DND-41 (cell line): ENCODE measurements at regions not wholly inside any gene's neighbourhood (a gene's known extent, or its start where the extent isn't known, plus 50 kb on each side); places are given as distances from the start of the nearest gene placed in this dataset.

Experiments used
- ATAC-seq: fragments of 200-7000 bp; cut with Tn5 transposase; 3 replicates; pipeline ENCODE4 v1.9.1; 2021; ENCODE audit warnings: low read depth; ENCODE audit not compliant: insufficient read depth
- DNase-seq: peaks from one replicate; pipeline ENCODE4 v3.0.0-alpha.2; 2020
- H2AFZ ChIP-seq: 2 replicates; pipeline ENCODE4 v1.6.0; 2012; ENCODE audit warnings: low read depth, low read length
- H3K27ac ChIP-seq: 2 replicates; pipeline ENCODE4 v1.5.1; 2012; ENCODE audit warnings: low read length, inconsistent platforms
- H3K27me3 ChIP-seq: fragments of 200-600 bp; sonication (generic); 2 replicates; pipeline ENCODE4 v1.6.0; 2012; ENCODE audit warnings: low read length, mild to moderate bottlenecking, inconsistent platforms; ENCODE audit not compliant: insufficient read depth, poor library complexity
- H3K36me3 ChIP-seq: 2 replicates; pipeline ENCODE4 v1.5.1; 2012; ENCODE audit warnings: low read length, inconsistent platforms; ENCODE audit not compliant: insufficient read depth
- H3K4me1 ChIP-seq: 2 replicates; pipeline ENCODE4 v1.5.1; 2012; ENCODE audit warnings: mild to moderate bottlenecking, low read length; ENCODE audit not compliant: insufficient read depth
- H3K4me2 ChIP-seq: 2 replicates; pipeline ENCODE4 v1.6.0; 2012; ENCODE audit warnings: mild to moderate bottlenecking, moderate library complexity, low read length, inconsistent platforms; ENCODE audit not compliant: insufficient read depth
- H3K4me3 ChIP-seq, 2 experiments: fragments of 200-600 bp in 1 of 2; shearing (Covaris generic) in 1 of 2; 2 replicates each; pipeline ENCODE4 v1.5.1; 2012 to 2016; ENCODE audit warnings: inconsistent platforms in 2 of 2, low read length in 2 of 2, mild to moderate bottlenecking in 2 of 2, low read depth in 1 of 2, moderate library complexity in 1 of 2
- H3K79me2 ChIP-seq: 2 replicates; pipeline ENCODE4 v1.6.0; 2012; ENCODE audit warnings: low read length, inconsistent platforms; ENCODE audit not compliant: insufficient read depth
- H3K9ac ChIP-seq: 2 replicates; pipeline ENCODE4 v1.6.0; 2012; ENCODE audit warnings: low read depth, mild to moderate bottlenecking, inconsistent platforms, low read length, moderate library complexity
- H3K9me3 ChIP-seq: 2 replicates; pipeline ENCODE4 v1.5.1; 2012; ENCODE audit warnings: low read length, moderate library complexity, mild to moderate bottlenecking, inconsistent platforms; ENCODE audit not compliant: insufficient read depth, severe bottlenecking
- H4K20me1 ChIP-seq: 2 replicates; pipeline ENCODE4 v1.6.0; 2012; ENCODE audit warnings: low read length; ENCODE audit not compliant: insufficient read depth
- CTCF ChIP-seq: IDR thresholded peaks from 2 replicates; pipeline ENCODE4 v1.5.1; 2012; ENCODE audit warnings: borderline replicate concordance, low read length, moderate library complexity, mild to moderate bottlenecking; ENCODE audit not compliant: poor library complexity, severe bottlenecking; ENCODE audit errors: extremely low read depth
- EZH2 ChIP-seq: IDR thresholded peaks from 3 replicates; pipeline ENCODE4 v1.6.1; 2012; ENCODE audit warnings: borderline replicate concordance, low read depth, mild to moderate bottlenecking, moderate library complexity, low read length, inconsistent platforms; ENCODE audit not compliant: severe bottlenecking

DNA sequence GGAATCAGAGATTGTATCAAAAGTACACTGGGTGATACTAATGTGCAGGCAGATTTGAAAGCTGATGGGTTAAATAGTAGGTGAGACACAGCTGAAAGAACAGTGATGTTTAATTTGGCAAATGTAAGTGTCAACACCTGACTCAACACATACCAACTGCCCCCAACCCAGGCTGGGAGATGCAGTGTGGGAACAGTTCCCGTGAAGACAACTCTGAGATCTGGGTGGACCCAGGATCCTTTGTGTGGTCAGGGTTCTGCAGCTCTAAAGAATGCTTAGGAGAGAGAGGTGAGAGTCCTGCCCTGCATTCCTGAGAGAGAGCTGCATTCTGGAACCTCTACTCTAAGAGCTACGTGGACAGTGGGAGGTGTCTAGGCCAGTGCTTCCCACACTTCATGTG is 479.7 kb downstream of the RPS24 start:
- no peak for DNase-seq
- no peaks in the 10 kb centered on the region for H3K79me2 ChIP-seq
- no peak overlapping the region for H3K27ac ChIP-seq
- H3K4me1 ChIP-seq: no peaks in the 10 kb centered on the region
- ATAC-seq: no peak
- H3K4me2 ChIP-seq: no peak overlapping the region
- no peaks in the 10 kb centered on the region for H4K20me1 ChIP-seq
- no peaks in the 10 kb centered on the region for H3K9me3 ChIP-seq
- H3K4me3 ChIP-seq: no peak overlapping the region
- peaks cover 5% of the 10 kb centered on the region for H3K27me3 ChIP-seq
- TF ChIP-seq EZH2 (no peak), CTCF (no peak)
- no peak overlapping the region for H2AFZ ChIP-seq
- H3K9ac ChIP-seq: no peak overlapping the region
- H3K36me3 ChIP-seq: no peaks in the 10 kb centered on the region

DNA sequence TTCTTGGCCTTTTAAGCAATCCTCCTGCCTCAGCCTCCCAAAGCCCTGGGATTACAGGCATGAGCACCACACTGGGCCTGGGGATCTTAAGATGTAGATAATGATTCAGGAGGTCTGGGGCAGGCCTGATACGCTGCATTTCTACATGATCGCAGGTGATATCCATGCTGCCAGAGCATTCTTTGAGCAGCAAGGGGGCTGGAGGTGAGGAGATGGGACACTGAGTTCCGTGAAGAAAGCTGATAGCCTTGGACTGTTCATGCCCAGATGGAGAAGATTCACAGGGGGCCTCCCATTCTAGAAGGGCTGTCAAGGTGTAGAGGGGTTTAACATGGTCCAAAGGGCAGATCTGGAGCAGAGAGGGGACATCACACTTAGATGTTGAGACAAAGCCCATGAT is 480.3 kb downstream of the RPS24 start:
- H3K27ac ChIP-seq: no peak overlapping the region
- peaks cover 5% of the 10 kb centered on the region for H3K27me3 ChIP-seq
- no peak overlapping the region for H3K9ac ChIP-seq
- no peak for DNase-seq
- no peak overlapping the region for H3K4me2 ChIP-seq
- H3K4me1 ChIP-seq: no peaks in the 10 kb centered on the region
- no peaks in the 10 kb centered on the region for H4K20me1 ChIP-seq
- no peak overlapping the region for H3K4me3 ChIP-seq
- no peaks in the 10 kb centered on the region for H3K36me3 ChIP-seq
- H3K79me2 ChIP-seq: no peaks in the 10 kb centered on the region
- TF ChIP-seq EZH2: no peak
- TF ChIP-seq CTCF: no peak
- H3K9me3 ChIP-seq: no peaks in the 10 kb centered on the region
- no peak overlapping the region for H2AFZ ChIP-seq
- no peak for ATAC-seq

GRCh38 chr10:78514459-78514858 is 480.8 kb downstream of the RPS24 start:
- no peaks in the 10 kb centered on the region for H3K9me3 ChIP-seq
- no peak overlapping the region for H3K4me2 ChIP-seq
- no peaks in the 10 kb centered on the region for H3K36me3 ChIP-seq
- H3K79me2 ChIP-seq: no peaks in the 10 kb centered on the region
- no peak for TF ChIP-seq CTCF
- no peak for TF ChIP-seq EZH2
- ATAC-seq (no peak), DNase-seq (no peak)
- H4K20me1 ChIP-seq: no peaks in the 10 kb centered on the region
- H3K9ac ChIP-seq: no peak overlapping the region
- no peaks in the 10 kb centered on the region for H3K4me1 ChIP-seq
- peaks cover 5% of the 10 kb centered on the region for H3K27me3 ChIP-seq
- no peak overlapping the region for H3K27ac ChIP-seq
- no peak overlapping the region for H3K4me3 ChIP-seq
- no peak overlapping the region for H2AFZ ChIP-seq

DNA sequence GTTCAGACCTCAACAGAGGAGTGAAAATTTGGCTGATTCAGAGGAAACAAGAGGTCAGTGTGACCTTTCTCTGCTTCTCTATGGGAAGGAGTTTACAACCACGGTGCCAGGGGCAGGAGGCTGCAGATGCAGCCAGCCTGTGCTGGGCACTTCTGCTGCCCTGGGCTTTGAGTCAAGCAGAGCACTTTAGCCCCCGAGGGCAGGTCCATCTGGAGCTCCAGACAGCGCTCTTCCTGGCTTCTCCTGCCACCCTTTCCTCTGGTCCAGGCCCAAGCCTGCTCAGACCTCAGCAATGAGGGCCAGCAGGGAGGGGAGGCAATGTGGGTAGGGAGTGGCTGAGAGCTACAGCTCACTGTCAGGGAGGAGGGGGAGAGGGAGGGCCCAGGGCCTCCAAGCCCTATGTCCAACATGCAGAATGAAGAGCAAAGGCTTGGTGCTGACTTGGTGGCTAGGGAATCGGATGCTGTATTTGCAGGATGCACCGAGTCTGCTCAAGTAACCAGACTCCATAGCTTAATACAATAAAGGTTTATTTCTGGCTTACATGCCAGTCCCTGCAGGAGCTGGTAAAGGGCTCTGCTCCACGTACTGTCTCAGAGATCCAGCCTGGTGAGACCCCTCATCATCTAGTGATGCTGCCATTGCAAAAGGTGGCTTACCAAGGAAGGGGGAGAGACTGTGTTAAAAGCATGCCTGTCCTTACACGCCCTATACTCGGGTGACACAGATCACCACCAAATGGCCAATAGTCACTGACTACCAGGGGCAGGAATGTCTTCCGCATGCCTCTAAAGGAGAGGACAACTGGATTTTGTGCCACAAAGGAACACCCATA is 481.6 kb downstream of the RPS24 start:
- Histone ChIP-seq H3K36me3 (no peaks in the 10 kb centered on the region), H3K27ac (no peak overlapping the region), H3K4me1 (no peaks in the 10 kb centered on the region), H3K4me2 (no peak overlapping the region), H3K79me2 (no peaks in the 10 kb centered on the region), H3K4me3 (no peak overlapping the region), H2AFZ (no peak overlapping the region), H3K9ac (no peak overlapping the region), H3K27me3 (peaks cover 5% of the 10 kb centered on the region), H3K9me3 (no peaks in the 10 kb centered on the region), H4K20me1 (no peaks in the 10 kb centered on the region)
- ATAC-seq: no peak
- no peak for DNase-seq
- no peak for TF ChIP-seq EZH2
- no peak for TF ChIP-seq CTCF
